SKM-1 (cell line): ENCODE measurements at regions not wholly inside any gene's neighbourhood (a gene's known extent, or its start where the extent isn't known, plus 50 kb on each side); places are given as distances from the start of the nearest gene placed in this dataset.
A peak's percentile ranks its signal among the peaks of the same experiment; 100 is the strongest.

Experiments used
- DNase-seq: peaks from one replicate; lab custom pipeline; 2025; ENCODE audit not compliant: unreplicated experiment; lab: John Stamatoyannopoulos, UW

DNA sequence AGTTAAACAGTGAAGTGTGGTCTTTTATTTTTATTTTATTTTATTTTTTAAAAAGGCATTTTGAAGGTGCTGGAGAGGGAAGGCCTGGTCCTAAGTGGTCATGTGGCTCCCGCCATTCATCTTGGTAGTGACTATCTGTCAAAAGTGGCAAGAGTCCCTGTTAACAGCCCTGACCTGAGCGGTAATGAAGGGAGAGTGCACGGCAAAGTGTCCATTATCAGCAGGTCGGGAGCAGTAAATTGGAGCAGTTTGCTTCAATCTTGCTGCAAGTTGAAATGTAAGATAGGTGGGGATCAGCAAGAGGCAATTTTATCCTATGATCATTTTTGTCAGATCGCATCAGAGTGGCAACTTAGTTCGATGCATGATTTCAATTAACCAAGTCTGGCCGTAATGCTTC is 227.4 kb upstream of the SP4 start:
- no peak for DNase-seq

DNA sequence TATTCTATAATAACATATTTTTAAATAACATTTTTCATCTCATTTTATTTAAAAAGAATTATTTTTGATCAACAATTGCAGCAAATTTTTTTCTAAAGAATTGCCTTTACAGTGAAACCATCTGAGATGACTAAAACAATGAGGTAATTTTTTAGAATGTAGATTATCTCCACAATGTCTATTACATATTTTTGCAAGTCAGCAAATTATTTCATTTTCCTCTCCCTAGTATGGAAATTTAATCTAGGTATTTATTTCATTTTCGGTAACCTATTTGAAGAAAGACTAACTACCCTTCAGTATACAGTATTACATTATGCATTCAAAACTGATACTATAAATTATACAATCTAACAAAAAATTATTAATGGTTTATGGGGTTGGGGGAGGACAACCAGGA is 213.2 kb upstream of the SP4 start:
- DNase-seq, result no peak

DNA sequence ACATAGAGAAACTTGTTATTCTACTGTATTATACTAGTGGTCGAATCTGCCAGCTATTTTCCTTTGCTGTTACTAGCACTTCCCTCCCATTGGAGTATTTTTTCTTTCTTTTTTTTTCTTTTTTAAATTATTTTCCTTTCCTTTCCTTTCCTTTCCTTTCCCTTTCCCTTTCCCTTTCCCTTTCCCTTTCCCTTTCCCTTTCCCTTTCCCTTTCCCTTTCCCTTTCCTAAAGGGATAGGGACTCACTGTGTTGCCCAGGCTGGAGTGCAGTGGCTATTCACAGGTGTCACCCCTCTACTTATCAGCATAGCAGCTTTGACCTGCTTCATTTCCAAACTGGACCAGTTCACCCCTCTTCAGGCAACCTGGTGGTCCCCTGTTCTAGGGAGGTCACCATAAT is 212.6 kb upstream of the SP4 start:
- no peak for DNase-seq

DNA sequence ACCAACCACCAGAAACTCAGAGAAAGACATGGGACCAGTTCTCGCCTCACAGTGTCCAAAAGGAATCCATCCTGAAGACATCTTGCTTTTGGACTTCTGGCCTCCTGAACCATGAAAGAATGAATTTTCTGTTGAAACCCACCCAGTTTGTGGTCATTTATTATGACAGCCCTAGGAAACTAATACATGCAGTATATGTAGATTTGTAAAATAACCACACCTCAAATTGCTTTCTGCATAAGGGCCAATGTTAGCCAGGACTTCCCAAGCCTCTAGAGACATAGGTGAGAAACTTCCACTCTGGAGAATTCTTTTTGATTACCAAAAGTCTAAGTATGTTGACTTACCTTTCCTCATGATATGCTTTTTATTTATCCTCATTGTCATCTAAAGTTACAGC is 210.5 kb upstream of the SP4 start:
- DNase-seq, result no peak

DNA sequence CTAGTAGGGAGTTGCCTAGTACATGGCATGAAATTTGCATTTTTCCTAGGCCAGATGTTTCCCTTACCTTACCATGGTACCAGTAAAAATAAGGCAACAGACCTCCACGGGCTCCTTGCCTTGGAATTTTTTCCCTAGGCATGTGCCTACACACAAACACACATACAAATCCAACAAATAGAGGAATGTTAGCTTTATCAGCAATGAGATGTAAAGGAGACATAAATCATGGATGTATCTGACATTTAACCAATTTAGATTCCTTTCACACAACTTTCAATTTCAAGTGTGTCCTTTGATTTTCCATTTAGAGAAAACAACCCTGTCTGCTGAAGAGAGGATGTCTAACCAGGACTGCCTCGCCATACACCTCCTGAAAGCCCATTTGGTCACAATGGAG is 209.7 kb upstream of the SP4 start:
- no peak for DNase-seq

DNA sequence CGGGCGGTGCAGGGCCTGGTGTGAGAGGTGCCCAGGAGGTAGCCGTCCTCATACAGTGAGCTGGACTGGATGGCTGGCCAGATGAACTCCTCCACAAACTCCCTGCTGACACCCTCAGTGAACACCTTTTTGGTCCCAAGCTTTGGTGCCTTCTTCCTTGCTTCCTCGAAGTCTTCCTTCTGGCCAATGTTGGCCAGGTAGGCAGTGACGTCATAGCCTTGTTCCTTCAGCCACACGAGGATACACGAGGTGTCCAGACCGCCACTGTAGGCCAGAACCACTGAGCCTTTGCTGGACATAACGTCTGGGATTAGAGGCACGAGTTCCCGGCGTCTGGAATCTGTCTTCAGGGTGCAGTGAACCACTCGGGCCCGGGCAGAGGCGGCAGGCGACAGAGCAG is 206.8 kb upstream of the SP4 start:
- DNase-seq, result no peak

DNA sequence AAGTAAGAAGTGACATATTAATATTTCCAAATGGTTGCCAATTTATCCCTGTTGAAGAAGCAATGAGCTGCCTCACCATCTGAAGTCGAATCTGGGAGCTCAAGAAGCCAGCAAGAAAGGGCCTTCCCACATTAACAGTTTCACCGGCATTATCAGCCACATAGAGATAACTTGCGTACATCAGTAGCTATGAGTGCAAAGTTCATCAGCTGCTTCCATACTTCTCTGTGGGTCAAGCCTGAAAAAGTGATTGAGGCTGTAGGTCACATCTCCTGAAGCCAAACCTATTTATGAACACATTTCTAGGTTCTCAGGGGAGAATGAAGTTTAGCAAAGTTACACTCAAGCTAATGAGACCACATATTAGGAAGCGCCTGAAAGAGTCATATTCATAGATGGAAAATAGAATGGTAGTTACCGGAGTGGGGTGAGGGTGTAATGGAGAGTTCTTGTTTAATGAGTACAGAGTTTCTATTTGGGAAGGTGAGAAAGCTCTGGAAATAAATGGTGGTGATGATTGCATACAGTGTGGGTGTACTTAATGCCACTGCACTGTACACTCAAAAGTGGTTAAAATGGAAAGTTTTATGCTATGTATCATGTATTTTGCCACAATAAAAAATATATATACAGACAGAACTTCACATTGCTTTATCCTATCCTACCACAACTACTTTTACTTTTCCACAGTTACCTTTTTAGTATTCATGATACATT is 189.3 kb upstream of the SP4 start:
- no peak for DNase-seq

DNA sequence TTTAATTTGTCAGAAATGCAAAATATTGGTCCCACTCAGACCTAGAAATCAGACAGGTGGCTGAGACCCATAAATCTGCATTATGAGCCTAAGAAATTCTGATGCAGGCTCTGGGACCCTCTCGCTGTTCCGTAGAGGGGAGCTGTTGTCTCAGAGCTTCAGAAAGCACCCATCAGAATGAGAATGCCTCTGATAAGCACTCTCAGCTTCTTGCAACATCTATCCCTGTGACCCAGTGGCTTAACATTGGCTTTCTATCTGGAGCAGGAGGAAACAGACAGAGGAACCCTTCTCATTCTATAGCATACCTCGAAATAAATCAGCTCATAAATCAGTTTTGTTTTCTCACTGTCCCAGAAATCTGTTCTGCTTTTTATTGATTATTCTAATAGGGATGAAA is 184.6 kb upstream of the SP4 start:
- DNase-seq, result no peak

DNA sequence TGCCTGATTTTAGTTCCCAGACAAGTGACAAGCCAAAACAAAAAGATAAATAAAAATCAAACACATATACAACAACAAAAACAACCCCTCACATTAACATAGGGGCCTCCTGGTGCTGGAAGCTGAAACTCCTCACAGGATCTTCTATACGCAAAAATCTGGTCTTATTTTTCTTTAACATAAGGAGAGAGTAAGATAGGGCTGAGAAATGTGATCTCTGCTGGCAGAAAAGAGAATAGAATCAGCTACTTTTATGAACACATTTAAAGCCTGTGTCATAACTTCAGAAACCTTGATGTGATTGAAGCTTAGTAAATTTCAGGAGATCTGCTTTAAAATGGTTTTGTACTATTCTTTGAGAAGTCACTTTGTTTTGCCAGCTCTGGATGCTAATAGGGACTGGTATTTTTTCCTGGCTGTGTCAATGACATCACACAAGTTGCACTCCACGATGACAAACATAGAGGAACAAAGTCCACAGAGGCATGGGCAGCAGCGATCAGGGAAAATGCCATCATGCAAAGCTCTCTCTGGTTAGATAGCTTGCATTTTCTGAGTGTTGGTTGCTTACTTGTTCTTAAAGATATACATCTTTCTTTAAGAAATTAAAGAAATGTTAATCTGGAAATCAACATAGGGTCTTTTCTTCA is 176.6 kb upstream of the SP4 start:
- DNase-seq, result no peak

DNA sequence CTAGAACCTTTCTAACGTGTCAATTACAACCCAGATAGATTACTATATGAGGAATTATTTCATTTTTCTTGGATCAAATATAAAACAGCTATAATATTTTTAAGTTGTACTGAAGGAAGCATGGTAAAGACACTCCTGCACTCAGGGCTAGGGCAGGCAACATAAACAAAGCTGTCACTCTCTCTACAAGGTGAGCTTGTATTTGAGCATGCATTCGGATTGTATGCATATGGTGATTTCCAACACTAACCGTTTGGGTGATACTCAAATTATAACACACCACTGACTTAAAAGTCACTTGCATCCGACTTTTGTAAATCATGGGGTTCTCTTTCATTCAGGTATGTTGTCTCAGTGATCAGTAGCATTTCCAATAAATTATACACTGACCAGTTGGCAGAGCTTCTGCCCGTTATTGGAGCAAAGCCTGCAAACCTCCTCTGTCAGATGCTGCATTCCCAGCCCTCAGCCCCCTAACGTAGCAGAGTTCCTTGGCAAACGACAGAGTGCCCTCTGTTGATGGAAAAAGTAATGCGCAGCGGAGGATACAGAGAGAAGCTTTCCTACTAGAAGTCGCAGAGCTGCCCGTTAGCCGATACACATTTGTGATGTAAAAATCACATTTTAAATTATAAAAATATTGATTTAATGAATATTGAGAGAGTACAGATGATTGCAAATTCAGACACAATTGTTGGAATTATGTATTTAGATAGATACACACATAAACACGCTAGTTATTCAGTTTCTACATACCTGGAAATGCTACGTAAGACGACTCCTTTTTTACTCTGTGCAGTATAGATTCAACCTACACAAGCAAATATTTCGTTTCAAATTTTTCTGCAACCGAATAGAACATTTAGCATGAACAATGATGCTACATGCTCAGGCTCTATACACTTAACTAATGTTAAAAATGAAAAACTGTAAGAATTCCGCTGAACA is 173.9 kb upstream of the SP4 start:
- peak; percentile 43 for DNase-seq

DNA sequence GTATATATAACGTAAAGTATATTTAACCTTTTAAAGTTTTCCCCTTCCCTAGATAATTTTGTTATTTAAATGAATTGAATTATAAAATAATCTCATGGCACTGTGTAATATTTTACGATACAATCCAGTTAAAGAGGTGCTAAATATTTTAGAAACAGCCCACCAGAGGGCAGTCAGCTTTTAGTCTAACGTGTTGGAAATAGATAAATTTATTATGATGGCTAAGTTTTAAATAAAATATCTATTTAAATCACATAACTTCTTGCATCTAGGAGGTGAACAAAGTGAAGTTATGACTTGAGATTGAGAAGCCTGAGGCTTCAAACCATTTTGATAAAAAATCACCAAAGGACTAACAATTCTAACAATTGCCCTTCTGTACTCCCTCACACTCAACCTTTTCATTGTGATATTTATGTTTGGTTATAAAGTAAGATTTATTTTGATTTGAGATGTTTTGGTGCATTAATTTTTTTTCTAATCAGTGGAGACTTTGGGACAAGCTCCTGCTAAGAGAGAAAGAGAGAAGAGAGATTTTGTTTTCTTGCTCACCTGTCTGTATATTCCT is 171.5 kb upstream of the SP4 start:
- DNase-seq, result peak; percentile 13

DNA sequence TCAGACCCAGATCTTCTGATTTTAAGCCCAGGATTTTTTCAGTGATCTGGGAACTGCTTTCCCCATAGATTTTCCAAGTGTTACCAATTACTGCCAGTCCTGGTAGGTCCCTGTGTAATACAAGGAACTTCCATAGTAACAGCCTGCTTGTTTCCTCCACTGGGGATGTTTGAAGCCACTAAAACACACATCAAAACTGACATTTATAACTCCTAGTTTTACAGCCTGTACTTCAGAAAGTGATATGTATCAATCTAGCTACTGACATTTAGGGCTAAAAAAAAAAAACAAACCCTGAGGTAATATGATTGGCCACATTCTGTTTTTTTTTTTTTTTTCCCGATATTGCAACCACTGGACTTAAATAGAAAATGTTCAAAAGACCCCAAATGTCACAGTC is 166.9 kb upstream of the SP4 start:
- no peak for DNase-seq

DNA sequence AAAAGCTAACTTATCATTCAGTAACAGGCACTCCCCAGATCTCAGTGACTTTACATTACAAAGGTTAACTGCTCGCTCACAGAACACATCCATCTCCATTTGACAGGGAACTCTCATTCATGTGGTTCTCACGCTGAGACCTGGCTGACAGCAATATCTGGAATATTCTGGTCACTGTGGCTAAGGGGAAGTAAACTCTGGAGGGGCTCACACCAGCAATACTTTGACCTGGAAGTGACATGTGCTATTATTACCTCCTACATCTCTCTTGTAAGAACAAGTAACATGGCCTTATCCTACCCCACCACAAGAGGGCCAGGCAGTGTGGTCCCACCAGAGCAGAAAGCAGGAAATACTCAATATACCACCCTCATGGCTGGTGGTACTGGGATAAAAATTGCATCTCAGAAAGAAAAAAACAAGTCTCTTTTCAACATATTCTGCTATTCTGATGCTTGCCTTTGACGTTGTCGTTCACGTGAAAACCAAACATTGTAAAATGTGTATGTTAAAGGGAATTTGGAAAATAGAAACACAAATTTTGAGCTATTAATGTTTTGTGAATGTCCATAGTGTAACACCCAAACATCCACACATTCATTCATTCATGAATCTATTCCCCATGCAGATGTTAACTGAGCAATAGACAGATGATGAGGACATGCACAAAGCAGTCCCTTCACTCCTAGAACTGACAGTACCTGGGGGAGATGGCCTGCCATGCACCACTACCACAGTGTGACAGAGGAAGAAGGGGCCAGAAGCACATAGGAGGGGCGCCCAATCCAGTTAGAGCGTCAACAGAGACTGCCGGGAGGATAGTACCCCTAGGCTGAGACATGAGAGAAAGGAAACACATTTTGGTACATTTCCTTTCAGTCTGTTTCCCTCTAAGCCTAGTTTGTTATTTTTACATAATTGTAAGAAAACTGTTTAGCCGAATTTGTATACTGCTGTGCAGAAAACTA is 166.0 kb upstream of the SP4 start:
- peak; percentile 31 for DNase-seq

DNA sequence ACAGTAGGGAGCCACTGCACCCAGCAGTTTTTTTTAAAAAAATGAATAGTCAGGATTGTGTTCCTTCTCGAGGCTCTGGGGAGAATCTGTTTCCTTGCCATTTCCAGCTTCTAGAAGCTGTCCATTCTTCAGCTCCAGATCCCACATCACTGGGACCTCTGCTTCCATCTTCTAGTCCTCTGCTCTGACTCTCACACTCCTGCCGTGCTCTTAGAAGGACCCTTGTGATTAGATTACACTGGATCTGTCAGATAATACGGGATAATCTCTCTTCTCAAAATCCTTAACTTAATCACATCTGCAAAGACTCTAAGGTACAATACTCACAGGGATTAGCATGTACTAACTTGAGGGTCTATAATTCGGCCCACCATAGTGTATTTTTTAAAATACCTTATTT is 158.9 kb upstream of the SP4 start:
- DNase-seq, result no peak

DNA sequence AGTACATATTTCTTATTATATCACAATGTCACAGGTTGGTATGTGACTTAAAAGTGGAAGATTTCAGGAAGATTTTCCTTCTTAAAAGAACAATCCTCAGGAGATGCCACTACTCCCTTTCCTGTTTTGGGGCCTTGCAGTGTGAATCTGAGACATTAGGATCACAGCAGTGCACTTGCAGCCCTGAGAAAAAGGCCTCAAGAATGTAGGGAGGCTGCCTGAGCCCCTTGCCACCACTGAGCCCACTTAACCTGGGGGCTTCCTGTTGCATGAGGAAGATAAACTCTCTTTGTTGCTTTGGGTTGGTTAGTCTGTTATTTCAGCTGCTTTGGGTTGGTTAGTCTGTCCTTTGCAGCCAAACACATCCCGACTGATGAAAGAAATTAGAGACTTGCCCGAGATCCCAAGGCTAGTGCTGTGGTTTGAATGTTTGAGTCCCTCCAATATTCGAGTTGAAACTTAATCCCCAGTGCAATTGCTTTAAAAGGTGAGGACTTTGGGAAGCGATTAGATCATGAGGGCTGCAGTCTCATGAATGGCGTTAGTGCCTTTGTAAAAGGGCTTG is 151.3 kb upstream of the SP4 start:
- DNase-seq, result no peak

DNA sequence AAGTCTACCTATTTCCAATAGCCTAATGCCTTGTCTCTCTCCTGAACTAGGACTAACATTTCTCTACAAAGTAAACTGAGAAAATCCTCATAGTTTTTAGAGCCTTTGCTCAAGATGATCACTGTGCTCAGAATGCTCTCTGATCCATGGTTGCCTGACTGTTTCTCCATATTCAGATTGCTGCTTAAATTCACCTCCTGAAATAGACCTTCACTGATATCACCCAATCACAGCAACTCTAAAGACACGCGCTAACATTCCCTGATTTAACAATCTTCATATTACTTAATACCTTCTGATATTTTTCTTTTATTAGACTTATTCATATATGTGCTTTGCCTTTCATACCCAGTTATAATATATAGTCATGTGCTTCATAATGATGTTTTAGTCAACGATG is 148.9 kb upstream of the SP4 start:
- DNase-seq, result no peak

DNA sequence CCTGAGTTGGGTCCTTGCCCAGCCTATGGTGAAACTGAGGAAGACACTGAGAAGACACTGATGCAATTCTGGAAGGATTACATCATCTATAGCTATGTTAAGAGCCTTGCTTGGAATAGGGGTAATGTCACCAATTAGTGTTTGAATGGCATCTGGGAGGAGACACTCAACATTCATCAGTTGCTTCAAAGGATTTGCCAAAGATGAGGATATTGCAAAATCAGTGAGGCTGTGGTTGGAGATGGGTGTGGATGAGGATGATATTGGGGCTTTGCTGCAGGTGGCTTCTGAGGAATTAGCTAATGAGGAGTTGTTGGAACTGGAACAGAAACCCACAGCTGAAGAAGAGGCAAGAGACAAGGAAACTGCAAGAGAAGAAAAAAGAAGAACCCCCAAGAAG is 146.7 kb upstream of the SP4 start:
- DNase-seq, result peak; percentile 85

DNA sequence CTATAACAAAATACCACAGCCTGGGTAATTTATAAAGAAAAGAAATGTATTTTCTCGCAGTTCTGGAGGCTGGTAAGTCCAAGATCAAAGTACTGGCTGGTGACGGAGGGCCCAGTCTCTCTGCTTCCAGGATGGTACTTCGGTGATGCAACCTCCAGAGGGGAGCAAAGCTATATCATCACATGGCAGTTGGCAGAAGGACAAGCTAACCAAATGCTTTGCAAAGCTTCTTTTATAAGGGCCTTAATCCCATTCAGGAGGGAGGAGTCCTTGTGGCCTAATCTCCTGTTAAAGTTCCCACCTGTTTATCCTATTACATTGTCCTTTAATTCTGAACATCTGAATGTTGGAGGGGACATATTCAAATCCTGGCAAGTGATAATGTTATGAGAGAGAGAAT is 134.1 kb upstream of the SP4 start:
- no peak for DNase-seq

DNA sequence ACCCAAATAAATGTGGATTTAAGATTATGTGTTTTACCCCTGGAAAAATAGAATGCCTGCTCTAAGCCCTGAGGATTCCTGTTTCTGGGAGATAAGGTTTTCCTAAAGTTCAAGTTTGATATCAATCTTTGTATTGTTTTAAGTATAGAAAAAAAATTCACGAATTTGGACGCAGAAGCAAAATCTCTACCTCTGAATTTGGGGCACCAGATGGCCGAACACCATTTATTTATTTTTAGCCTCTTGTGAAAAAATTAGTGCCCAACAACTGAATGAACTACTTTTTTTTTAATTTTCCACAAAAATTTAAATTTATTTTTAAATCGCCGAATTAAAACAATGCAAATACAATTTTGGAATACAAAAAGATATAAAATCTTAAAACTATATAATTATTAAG is 128.1 kb upstream of the SP4 start:
- no peak for DNase-seq

DNA sequence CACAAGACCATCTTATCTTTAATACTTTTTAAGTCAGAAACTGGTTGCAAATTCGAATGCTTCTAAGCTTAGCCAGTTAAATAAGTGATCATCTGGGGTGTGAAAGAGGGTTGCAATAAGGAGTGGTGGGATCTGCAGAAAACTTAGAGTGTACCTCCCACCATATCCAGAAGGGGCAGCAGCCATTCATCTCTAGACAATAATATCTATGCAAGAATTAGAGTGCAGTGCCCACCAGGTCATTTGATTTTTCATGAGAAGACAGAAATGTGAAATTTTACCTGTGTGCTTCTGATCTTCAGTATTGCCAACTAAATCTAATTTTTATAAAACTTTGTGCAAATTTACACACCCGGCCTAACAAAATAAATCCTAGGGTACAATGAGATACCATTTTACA is 127.2 kb upstream of the SP4 start:
- no peak for DNase-seq
